ENCODE measurements at regions not wholly inside any gene's neighbourhood (a gene's known extent, or its start where the extent isn't known, plus 50 kb on each side); places are given as distances from the start of the nearest gene placed in this dataset.

DNA sequence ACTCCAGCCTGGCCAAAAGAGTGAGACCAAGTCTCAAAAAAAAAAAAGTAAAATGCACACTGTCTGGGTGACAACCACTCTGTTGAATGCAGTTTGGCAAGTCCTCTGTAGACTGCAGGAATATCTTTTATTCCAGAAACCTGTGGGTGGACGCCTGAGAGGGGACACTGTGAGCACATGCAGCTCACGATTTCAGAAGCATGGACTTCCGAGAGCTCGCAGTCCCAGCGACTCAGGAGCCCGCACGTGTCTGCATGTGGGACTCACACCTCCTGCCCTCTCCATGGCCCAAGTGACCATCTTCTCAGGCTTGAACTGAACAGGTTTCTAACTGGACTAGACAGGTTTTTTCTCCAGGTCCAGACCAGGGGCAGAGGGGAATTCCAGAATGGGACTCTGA, 388.6 kb upstream of the IRX2 start:
- TF ChIP-seq, protein P1, sequence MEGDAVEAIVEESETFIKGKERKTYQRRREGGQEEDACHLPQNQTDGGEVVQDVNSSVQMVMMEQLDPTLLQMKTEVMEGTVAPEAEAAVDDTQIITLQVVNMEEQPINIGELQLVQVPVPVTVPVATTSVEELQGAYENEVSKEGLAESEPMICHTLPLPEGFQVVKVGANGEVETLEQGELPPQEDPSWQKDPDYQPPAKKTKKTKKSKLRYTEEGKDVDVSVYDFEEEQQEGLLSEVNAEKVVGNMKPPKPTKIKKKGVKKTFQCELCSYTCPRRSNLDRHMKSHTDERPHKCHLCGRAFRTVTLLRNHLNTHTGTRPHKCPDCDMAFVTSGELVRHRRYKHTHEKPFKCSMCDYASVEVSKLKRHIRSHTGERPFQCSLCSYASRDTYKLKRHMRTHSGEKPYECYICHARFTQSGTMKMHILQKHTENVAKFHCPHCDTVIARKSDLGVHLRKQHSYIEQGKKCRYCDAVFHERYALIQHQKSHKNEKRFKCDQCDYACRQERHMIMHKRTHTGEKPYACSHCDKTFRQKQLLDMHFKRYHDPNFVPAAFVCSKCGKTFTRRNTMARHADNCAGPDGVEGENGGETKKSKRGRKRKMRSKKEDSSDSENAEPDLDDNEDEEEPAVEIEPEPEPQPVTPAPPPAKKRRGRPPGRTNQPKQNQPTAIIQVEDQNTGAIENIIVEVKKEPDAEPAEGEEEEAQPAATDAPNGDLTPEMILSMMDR (IDR thresholded peaks at IDR 0.05 in 4 of 5, conservative IDR thresholded peaks at IDR 0.05 in 1 of 5) = no peak
- TF ChIP-seq POLR2A (IDR thresholded peaks at IDR 0.05) = no peak
